A549 (cell line): ENCODE measurements at regions not wholly inside any gene's neighbourhood (a gene's known extent, or its start where the extent isn't known, plus 50 kb on each side); places are given as distances from the start of the nearest gene placed in this dataset.

Experiments used
- ATAC-seq, 2 experiments: fragments of 200-7000 bp in 1 of 2; fragments of >200 bp in 1 of 2; cut with Nextera tagmentation in 1 of 2; cut with Tn5 transposase in 1 of 2; 3 replicates each; pipeline versions ENCODE4 v1.8.0 to v1.9.1; 2018 to 2020; ENCODE audit warnings: mild to moderate bottlenecking in 1 of 2, moderate library complexity in 1 of 2
- CTCF ChIA-PET: fragments of 300-600 bp; sonication (Branson Sonifier 250); formaldehyde crosslinking; extraction: SDS; loops from one replicate; lab custom pipeline; 2021; ENCODE audit warnings: antibody characterized with exemption, inconsistent platforms; lab: Yijun Ruan, JAX
- POLR2A ChIA-PET: fragments of 350-600 bp; formaldehyde crosslinking; extraction: SDS; loops from one replicate; lab custom pipeline; 2021; ENCODE audit warnings: antibody characterized with exemption, inconsistent platforms; lab: Yijun Ruan, JAX
- DNase-seq, 2 experiments: peaks; one replicate each; pipeline versions ENCODE4 v3.0.0 to v3.0.0-alpha.2; 2011 to 2016; ENCODE audit warnings: low read depth in 1 of 2, low spot score in 1 of 2
- FAIRE-seq: peaks from 2 replicates; lab custom pipeline; 2011; peaks lifted over from hg19 to GRCh38; lab: Jason Lieb, UNC
- H3K27ac ChIP-seq, 2 experiments: fragments of >200 bp; sonication (Bioruptor Twin); formaldehyde crosslinking; 3 replicates each; pipeline ENCODE4 v1.5.1; 2016 to 2017
- H3K4me1 ChIP-seq: fragments of >200 bp; sonication (Bioruptor Twin); formaldehyde crosslinking; 3 replicates; pipeline ENCODE4 v1.6.1; 2016
- H3K4me2 ChIP-seq: fragments of >200 bp; sonication (Bioruptor Twin); formaldehyde crosslinking; 3 replicates; pipeline ENCODE4 v1.6.1; 2016
- H3K4me3 ChIP-seq: fragments of >200 bp; sonication (Bioruptor Twin); formaldehyde crosslinking; 3 replicates; pipeline ENCODE4 v1.5.1; 2016
- H3K9me3 ChIP-seq: fragments of >200 bp; sonication (Bioruptor Twin); formaldehyde crosslinking; 3 replicates; pipeline ENCODE4 v1.6.1; 2016
- EHF ChIP-seq: fragments of 250-450 bp; sonication (Bioruptor Pico); IDR thresholded peaks from 2 replicates; pipeline ENCODE4 v1.5.0; 2020; ENCODE audit warnings: mild to moderate bottlenecking
- EP300 ChIP-seq, 2 experiments: fragments of >200 bp; sonication (Bioruptor Twin); formaldehyde crosslinking; IDR thresholded peaks; 2 replicates in 1 of 2; 3 replicates in 1 of 2; pipeline ENCODE4 v1.6.1; 2016 to 2017
- FOSL2 ChIP-seq, 2 experiments: fragments of 450-650 bp in 1 of 2; fragments of >200 bp in 1 of 2; sonication (Bioruptor Twin) in 1 of 2; formaldehyde crosslinking; IDR thresholded peaks; 2 replicates each; pipeline versions ENCODE4 v1.5.0 to v1.6.1; 2016 to 2020; ENCODE audit warnings: mild to moderate bottlenecking in 1 of 2, moderate library complexity in 1 of 2
- HDAC2 ChIP-seq: fragments of 200-600 bp; sonication (generic); IDR thresholded peaks from 2 replicates; pipeline ENCODE4 v1.6.1; 2016
- HEYL ChIP-seq: fragments of 250-450 bp; sonication (Bioruptor Pico); IDR thresholded peaks from 2 replicates; pipeline ENCODE4 v1.8.0; 2021; ENCODE audit warnings: mild to moderate bottlenecking, moderate library complexity
- HOXA7 ChIP-seq: fragments of 250-450 bp; sonication (Bioruptor Pico); IDR thresholded peaks from 2 replicates; pipeline ENCODE4 v1.5.0; 2020; ENCODE audit warnings: mild to moderate bottlenecking, moderate library complexity
- NR3C1 ChIP-seq: fragments of >200 bp; sonication (Bioruptor Twin); formaldehyde crosslinking; IDR thresholded peaks from 3 replicates; pipeline ENCODE4 v1.6.1; 2017
- PHF8 ChIP-seq: fragments of 200-600 bp; sonication (generic); IDR thresholded peaks from 2 replicates; pipeline ENCODE4 v1.6.1; 2016; ENCODE audit warnings: low read depth, mild to moderate bottlenecking, antibody characterized with exemption, moderate library complexity, borderline replicate concordance
- POLR2A ChIP-seq: IDR thresholded peaks from 2 replicates; pipeline ENCODE4 v1.6.1; 2012; ENCODE audit warnings: mild to moderate bottlenecking, low read length
- POLR2AphosphoS2 ChIP-seq: conservative IDR thresholded peaks from 2 replicates; pipeline ENCODE4 v1.6.1; 2012; ENCODE audit warnings: low read length, improper control_type of control experiment, inconsistent platforms
- RNF2 ChIP-seq: fragments of 200-600 bp; sonication (generic); IDR thresholded peaks from 2 replicates; pipeline ENCODE4 v1.6.1; 2016; ENCODE audit warnings: low read depth, mild to moderate bottlenecking, antibody characterized with exemption, moderate library complexity, borderline replicate concordance
- SMC3 ChIP-seq: fragments of >200 bp; sonication (Bioruptor Twin); formaldehyde crosslinking; IDR thresholded peaks from 3 replicates; pipeline ENCODE4 v1.6.1; 2018; ENCODE audit warnings: inconsistent platforms
- SREBF2 ChIP-seq: fragments of 450-650 bp; IDR thresholded peaks from 2 replicates; pipeline ENCODE4 v1.6.1; 2014; ENCODE audit warnings: mild to moderate bottlenecking, moderate library complexity
- ZSCAN20 ChIP-seq: fragments of 250-450 bp; sonication (Bioruptor Pico); IDR thresholded peaks from 2 replicates; pipeline ENCODE4 v1.8.0; 2022; ENCODE audit warnings: mild to moderate bottlenecking, moderate library complexity
- WGBS: methylation state at CpG from one replicate; pipeline ENCODE4 v1.1.6; 2017; ENCODE audit errors: missing lambda C conversion rate; 5-methylcytosine and 5-hydroxymethylcytosine counted together
- TF ChIP-seq, protein P1 (sequence below): fragments of 200-600 bp; sonication (generic); IDR thresholded peaks from 2 replicates; pipeline ENCODE4 v1.6.1; 2016; ENCODE audit warnings: antibody characterized with exemption, mild to moderate bottlenecking, moderate library complexity
- TF ChIP-seq, protein P2 (sequence below): fragments of >200 bp; sonication (Bioruptor Twin); formaldehyde crosslinking; IDR thresholded peaks from 2 replicates; pipeline ENCODE4 v1.6.1; 2016
- TF ChIP-seq, protein P3 (sequence below): IDR thresholded peaks from 2 replicates; pipeline ENCODE4 v1.6.1; 2012; ENCODE audit warnings: low read depth, borderline replicate concordance
- TF ChIP-seq, protein P4 (sequence below): fragments of 250-450 bp; sonication (Bioruptor Pico); IDR thresholded peaks from 2 replicates; pipeline ENCODE4 v1.5.0; 2021; ENCODE audit warnings: mild to moderate bottlenecking, moderate library complexity, borderline replicate concordance
- TF ChIP-seq, protein P5 (sequence below): fragments of >200 bp; sonication (Bioruptor Twin); formaldehyde crosslinking; IDR thresholded peaks from 3 replicates; pipeline ENCODE4 v1.6.1; 2016
- TF ChIP-seq, protein P6 (sequence below): IDR thresholded peaks from 2 replicates; pipeline ENCODE4 v1.6.1; 2012

DNA sequence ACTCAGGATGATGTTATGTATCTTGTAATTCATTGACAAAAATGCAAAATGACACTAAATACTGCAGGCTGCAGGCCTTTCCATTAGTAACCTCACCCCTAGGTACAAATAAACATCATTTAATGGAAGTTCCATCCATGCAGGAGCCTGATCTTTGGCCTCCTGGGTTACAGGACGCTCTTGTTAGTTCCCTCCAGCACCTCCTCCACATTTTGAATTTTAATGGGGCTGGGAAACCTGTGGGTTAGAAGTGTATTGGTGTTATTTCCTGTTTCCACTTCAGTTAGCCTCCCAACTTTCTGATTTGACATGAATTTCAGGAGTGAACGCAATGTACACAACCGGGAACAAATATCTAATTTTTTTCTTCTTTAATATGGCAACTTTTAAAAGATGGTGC is 237.1 kb upstream of the ARGLU1 start (continued):
- TF ChIP-seq, protein P1, sequence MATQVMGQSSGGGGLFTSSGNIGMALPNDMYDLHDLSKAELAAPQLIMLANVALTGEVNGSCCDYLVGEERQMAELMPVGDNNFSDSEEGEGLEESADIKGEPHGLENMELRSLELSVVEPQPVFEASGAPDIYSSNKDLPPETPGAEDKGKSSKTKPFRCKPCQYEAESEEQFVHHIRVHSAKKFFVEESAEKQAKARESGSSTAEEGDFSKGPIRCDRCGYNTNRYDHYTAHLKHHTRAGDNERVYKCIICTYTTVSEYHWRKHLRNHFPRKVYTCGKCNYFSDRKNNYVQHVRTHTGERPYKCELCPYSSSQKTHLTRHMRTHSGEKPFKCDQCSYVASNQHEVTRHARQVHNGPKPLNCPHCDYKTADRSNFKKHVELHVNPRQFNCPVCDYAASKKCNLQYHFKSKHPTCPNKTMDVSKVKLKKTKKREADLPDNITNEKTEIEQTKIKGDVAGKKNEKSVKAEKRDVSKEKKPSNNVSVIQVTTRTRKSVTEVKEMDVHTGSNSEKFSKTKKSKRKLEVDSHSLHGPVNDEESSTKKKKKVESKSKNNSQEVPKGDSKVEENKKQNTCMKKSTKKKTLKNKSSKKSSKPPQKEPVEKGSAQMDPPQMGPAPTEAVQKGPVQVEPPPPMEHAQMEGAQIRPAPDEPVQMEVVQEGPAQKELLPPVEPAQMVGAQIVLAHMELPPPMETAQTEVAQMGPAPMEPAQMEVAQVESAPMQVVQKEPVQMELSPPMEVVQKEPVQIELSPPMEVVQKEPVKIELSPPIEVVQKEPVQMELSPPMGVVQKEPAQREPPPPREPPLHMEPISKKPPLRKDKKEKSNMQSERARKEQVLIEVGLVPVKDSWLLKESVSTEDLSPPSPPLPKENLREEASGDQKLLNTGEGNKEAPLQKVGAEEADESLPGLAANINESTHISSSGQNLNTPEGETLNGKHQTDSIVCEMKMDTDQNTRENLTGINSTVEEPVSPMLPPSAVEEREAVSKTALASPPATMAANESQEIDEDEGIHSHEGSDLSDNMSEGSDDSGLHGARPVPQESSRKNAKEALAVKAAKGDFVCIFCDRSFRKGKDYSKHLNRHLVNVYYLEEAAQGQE, result no peak
- no peak for TF ChIP-seq RNF2

DNA sequence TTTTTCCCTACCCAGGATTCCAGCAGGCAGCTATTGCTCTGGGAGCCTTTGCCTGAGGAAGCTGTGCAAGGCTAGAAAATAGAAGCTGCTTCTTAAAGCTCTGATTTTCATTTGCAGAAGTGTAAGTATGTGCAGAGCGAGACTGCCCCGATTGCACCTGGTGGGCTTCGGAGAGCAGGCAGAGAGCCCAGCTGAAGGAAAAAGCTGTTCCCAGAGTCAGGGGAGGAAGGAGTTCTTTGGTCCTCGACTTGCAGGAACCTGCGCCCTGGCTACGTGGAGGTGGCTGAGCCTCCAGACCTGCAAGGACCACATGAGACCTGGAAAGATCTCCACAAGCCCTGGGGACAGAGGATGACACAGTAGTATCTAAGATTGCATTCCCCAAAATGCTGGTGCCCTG is 235.0 kb upstream of the ARGLU1 start:
- Histone ChIP-seq H3K4me3 (no peak overlapping the region), H3K4me1 (no peaks in the 10 kb centered on the region), H3K9me3 (no peaks in the 10 kb centered on the region), H3K4me2 (no peak overlapping the region), H3K27ac (no peak overlapping the region)
- no peak for DNase-seq
- POLR2A ChIA-PET, result no interaction called here
- WGBS, result 41% methylated on average over 6 of the region's 6 CpGs
- CTCF ChIA-PET, result no interaction called here
- no peak for FAIRE-seq
- no peak for TF ChIP-seq HEYL (CRISPR knock-in tag)
- TF ChIP-seq, protein P2, sequence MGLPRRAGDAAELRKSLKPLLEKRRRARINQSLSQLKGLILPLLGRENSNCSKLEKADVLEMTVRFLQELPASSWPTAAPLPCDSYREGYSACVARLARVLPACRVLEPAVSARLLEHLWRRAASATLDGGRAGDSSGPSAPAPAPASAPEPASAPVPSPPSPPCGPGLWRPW, result no peak
- TF ChIP-seq EHF, result no peak
- TF ChIP-seq POLR2AphosphoS2, result no peak
- TF ChIP-seq, protein P3, sequence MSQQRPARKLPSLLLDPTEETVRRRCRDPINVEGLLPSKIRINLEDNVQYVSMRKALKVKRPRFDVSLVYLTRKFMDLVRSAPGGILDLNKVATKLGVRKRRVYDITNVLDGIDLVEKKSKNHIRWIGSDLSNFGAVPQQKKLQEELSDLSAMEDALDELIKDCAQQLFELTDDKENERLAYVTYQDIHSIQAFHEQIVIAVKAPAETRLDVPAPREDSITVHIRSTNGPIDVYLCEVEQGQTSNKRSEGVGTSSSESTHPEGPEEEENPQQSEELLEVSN, result no peak
- TF ChIP-seq SMC3, result no peak
- no peak for TF ChIP-seq SREBF2
- TF ChIP-seq ZSCAN20 (CRISPR knock-in tag), result no peak
- no peak for TF ChIP-seq HDAC2
- TF ChIP-seq, protein P4, sequence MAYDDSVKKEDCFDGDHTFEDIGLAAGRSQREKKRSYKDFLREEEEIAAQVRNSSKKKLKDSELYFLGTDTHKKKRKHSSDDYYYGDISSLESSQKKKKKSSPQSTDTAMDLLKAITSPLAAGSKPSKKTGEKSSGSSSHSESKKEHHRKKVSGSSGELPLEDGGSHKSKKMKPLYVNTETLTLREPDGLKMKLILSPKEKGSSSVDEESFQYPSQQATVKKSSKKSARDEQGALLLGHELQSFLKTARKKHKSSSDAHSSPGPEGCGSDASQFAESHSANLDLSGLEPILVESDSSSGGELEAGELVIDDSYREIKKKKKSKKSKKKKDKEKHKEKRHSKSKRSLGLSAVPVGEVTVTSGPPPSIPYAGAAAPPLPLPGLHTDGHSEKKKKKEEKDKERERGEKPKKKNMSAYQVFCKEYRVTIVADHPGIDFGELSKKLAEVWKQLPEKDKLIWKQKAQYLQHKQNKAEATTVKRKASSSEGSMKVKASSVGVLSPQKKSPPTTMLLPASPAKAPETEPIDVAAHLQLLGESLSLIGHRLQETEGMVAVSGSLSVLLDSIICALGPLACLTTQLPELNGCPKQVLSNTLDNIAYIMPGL, result no peak
- TF ChIP-seq NR3C1, result no peak
- TF ChIP-seq HOXA7 (CRISPR knock-in tag), result no peak
- no peak for TF ChIP-seq EP300 (IDR thresholded peaks at IDR 0.05)
- TF ChIP-seq, protein P5, sequence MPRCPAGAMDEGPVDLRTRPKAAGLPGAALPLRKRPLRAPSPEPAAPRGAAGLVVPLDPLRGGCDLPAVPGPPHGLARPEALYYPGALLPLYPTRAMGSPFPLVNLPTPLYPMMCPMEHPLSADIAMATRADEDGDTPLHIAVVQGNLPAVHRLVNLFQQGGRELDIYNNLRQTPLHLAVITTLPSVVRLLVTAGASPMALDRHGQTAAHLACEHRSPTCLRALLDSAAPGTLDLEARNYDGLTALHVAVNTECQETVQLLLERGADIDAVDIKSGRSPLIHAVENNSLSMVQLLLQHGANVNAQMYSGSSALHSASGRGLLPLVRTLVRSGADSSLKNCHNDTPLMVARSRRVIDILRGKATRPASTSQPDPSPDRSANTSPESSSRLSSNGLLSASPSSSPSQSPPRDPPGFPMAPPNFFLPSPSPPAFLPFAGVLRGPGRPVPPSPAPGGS, result no peak
- no peak for TF ChIP-seq POLR2A
- no peak for TF ChIP-seq FOSL2 (IDR thresholded peaks at IDR 0.05)
- no peak for TF ChIP-seq FOSL2 (CRISPR knock-in tag; IDR thresholded peaks at IDR 0.05)
- TF ChIP-seq, protein P1, result no peak
- TF ChIP-seq, protein P6, sequence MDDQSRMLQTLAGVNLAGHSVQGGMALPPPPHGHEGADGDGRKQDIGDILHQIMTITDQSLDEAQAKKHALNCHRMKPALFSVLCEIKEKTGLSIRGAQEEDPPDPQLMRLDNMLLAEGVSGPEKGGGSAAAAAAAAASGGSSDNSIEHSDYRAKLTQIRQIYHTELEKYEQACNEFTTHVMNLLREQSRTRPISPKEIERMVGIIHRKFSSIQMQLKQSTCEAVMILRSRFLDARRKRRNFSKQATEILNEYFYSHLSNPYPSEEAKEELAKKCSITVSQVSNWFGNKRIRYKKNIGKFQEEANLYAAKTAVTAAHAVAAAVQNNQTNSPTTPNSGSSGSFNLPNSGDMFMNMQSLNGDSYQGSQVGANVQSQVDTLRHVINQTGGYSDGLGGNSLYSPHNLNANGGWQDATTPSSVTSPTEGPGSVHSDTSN, result no peak
- no peak for TF ChIP-seq PHF8
- no peak for ATAC-seq
